H1 (cell line): ENCODE measurements at regions not wholly inside any gene's neighbourhood (a gene's known extent, or its start where the extent isn't known, plus 50 kb on each side); places are given as distances from the start of the nearest gene placed in this dataset.

Experiments used
- CHD2 ChIP-seq: IDR thresholded peaks from 2 replicates; pipeline ENCODE4 v1.6.1; 2012; ENCODE audit warnings: low read length, improper control_type of control experiment
- EZH2 ChIP-seq: fragments of 200-600 bp; sonication (generic); IDR thresholded peaks from 2 replicates; pipeline ENCODE4 v1.7.1; 2012; ENCODE audit warnings: low read depth, mild to moderate bottlenecking, moderate library complexity, low read length, inconsistent platforms; ENCODE audit not compliant: severe bottlenecking
- GABPA ChIP-seq: IDR thresholded peaks from 2 replicates; pipeline ENCODE4 v1.6.1; 2011; ENCODE audit warnings: mild to moderate bottlenecking, low read length, moderate library complexity, borderline replicate concordance; ENCODE audit not compliant: insufficient read depth
- MAFK ChIP-seq: IDR thresholded peaks from 2 replicates; pipeline ENCODE4 v1.6.1; 2012; ENCODE audit warnings: low read depth, mild to moderate bottlenecking, improper control_type of control experiment, low read length
- RFX5 ChIP-seq: IDR thresholded peaks from 2 replicates; pipeline ENCODE4 v1.6.1; 2011; ENCODE audit warnings: low read depth, low read length, improper control_type of control experiment, borderline replicate concordance
- SAP30 ChIP-seq: fragments of 300-600 bp; sonication (generic); IDR thresholded peaks from 2 replicates; pipeline ENCODE4 v1.7.1; 2012; ENCODE audit warnings: low read length, moderate library complexity, mild to moderate bottlenecking, inconsistent platforms; ENCODE audit not compliant: insufficient read depth, insufficient replicate concordance
- SIX5 ChIP-seq: IDR thresholded peaks from 2 replicates; pipeline ENCODE4 v1.6.1; 2011; ENCODE audit warnings: mild to moderate bottlenecking, low read depth, low read length
- USF2 ChIP-seq: IDR thresholded peaks from 2 replicates; pipeline ENCODE4 v1.6.1; 2011; ENCODE audit warnings: low read length, improper control_type of control experiment

DNA sequence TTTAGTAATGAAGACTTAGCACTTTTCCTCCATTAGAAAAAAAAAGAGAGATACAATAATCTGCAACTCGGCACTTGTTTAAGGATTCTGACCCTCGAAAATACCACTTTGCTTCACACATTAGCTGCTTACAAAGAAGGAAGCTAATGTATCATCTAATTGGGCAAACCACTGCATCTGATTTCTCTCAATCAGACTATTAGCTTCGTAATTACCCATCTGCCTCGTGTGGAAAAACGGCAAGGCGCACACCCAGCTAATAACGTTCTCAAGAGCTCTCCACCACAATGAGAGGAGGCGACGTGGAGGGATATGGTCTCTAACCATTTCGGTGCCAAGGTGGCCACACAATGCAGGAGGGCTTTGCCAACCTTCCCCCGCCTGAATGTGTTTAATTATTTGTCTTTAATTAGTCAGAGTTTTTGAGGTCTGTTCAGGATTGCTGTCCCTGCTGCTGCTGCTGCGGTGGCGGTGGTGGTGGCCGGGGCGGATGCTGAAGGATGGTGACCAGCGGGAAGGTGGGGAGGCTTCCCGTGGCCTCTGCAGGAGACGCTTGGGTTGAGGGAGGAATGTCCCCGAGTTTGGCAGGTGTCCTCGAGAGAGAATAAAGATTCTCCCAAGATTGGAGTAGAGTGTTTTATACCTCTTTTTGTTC lies 374.5 kb downstream of the RPS6KC1 start (continued):
- TF ChIP-seq USF2 (no peak), RFX5 (no peak), SAP30 (no peak), SIX5 (no peak), MAFK (no peak), GABPA (no peak), EZH2 (no peak), CHD2 (no peak)
